Activated CD4-positive, alpha-beta T cell treated with anti-CD3 and anti-CD28 coated beads for 36 hours (primary cell): ENCODE measurements at regions not wholly inside any gene's neighbourhood (a gene's known extent, or its start where the extent isn't known, plus 50 kb on each side); places are given as distances from the start of the nearest gene placed in this dataset.

Experiments used
- ATAC-seq: fragments of 200-7000 bp; cut with Tn5 transposase; one replicate; pipeline ENCODE4 v1.10.0; 2021; ENCODE audit warnings: mild to moderate bottlenecking, moderate library complexity
- CTCF ChIA-PET: fragments of 350-600 bp; sonication (Branson Sonifier 250); formaldehyde crosslinking; loops from one replicate; lab custom pipeline; 2021; ENCODE audit warnings: antibody characterized with exemption; lab: Charles Lee
- POLR2A ChIA-PET: fragments of 350-600 bp; sonication (Branson Sonifier 250); formaldehyde crosslinking; loops from one replicate; lab custom pipeline; 2021; ENCODE audit warnings: antibody characterized with exemption, inconsistent platforms; lab: Charles Lee
- DNase-seq: peaks from one replicate; pipeline ENCODE4 v3.0.0-alpha.2; 2020
- H3K27ac Mint-ChIP-seq: one replicate; pipeline ENCODE4 v1.8.0; 2021; ENCODE audit warnings: mixed read lengths
- H3K27me3 Mint-ChIP-seq: one replicate; pipeline ENCODE4 v1.8.0; 2021; ENCODE audit warnings: mixed read lengths
- H3K36me3 Mint-ChIP-seq: one replicate; pipeline ENCODE4 v1.8.0; 2021; ENCODE audit warnings: low read depth, mixed read lengths
- H3K4me1 Mint-ChIP-seq: one replicate; pipeline ENCODE4 v1.8.0; 2021; ENCODE audit warnings: mixed read lengths
- H3K4me3 Mint-ChIP-seq: one replicate; pipeline ENCODE4 v1.8.0; 2021; ENCODE audit warnings: mild to moderate bottlenecking, moderate library complexity, mixed read lengths
- H3K9me3 Mint-ChIP-seq: one replicate; pipeline ENCODE4 v1.8.0; 2021; ENCODE audit warnings: low read depth, mixed read lengths
- intact Hi-C, 2 experiments: fragments of 100-400 bp; cut with DNase I in 1 of 2; cut with micrococcal nuclease in 1 of 2; formaldehyde crosslinking; loops; one replicate each; pipeline versions ENCODE4 v1.14.2 to v1.15.1; 2022 to 2024; cut with DNase I, micrococcal nuclease

- POLR2A ChIA-PET: no interaction called here
- DNase-seq (no peak), ATAC-seq (no peak)
- CTCF ChIA-PET: interaction anchor here (0.7 kb wide), 1 partner anchor 256 kb away, joined by 3 read pairs; no protein-coding TSS in a partner anchor
- intact Hi-C loops: no loop called here
- H3K9me3 Mint-ChIP-seq: no peaks in the 10 kb centered on the region
- no peaks in the 10 kb centered on the region for H3K4me1 Mint-ChIP-seq
- H3K27ac Mint-ChIP-seq: no peak overlapping the region
- H3K27me3 Mint-ChIP-seq: peaks cover 12% of the 10 kb centered on the region
- no peak overlapping the region for H3K4me3 Mint-ChIP-seq
- no peaks in the 10 kb centered on the region for H3K36me3 Mint-ChIP-seq
Measured at GRCh38 chr5:61701877-61702602, 370.0 kb downstream of the ZSWIM6 start.

- Mint-ChIP-seq H3K27ac (no peak overlapping the region), H3K36me3 (no peaks in the 10 kb centered on the region), H3K9me3 (no peaks in the 10 kb centered on the region), H3K4me1 (no peaks in the 10 kb centered on the region), H3K27me3 (peaks cover 12% of the 10 kb centered on the region), H3K4me3 (no peak overlapping the region)
- CTCF ChIA-PET: no interaction called here
- POLR2A ChIA-PET: no interaction called here
- intact Hi-C loops: no loop called here
- ATAC-seq: no peak
- no peak for DNase-seq
Measured at GRCh38 chr5:61702784-61703183, 370.7 kb downstream of the ZSWIM6 start.

GRCh38 chr5:61704289-61704688 is 372.2 kb downstream of the ZSWIM6 start:
- intact Hi-C loops: no loop called here
- DNase-seq (no peak), ATAC-seq (no peak)
- peaks cover 14% of the 10 kb centered on the region for H3K27me3 Mint-ChIP-seq
- peaks cover 1% of the 10 kb centered on the region for H3K9me3 Mint-ChIP-seq
- no peaks in the 10 kb centered on the region for H3K36me3 Mint-ChIP-seq
- no peak overlapping the region for H3K27ac Mint-ChIP-seq
- no peaks in the 10 kb centered on the region for H3K4me1 Mint-ChIP-seq
- H3K4me3 Mint-ChIP-seq: no peak overlapping the region
- ChIA-PET CTCF (no interaction called here), POLR2A (no interaction called here)

GRCh38 chr5:61706751-61707150 is 374.7 kb downstream of the ZSWIM6 start:
- Mint-ChIP-seq H3K4me3 (no peak overlapping the region), H3K27me3 (peaks cover 15% of the 10 kb centered on the region), H3K27ac (no peak overlapping the region), H3K4me1 (no peaks in the 10 kb centered on the region), H3K36me3 (no peaks in the 10 kb centered on the region), H3K9me3 (peaks cover 8% of the 10 kb centered on the region)
- DNase-seq: no peak
- ChIA-PET CTCF (interaction anchor here (0.7 kb wide), 1 partner anchor 14 kb away, joined by 3 read pairs; no protein-coding TSS in a partner anchor), POLR2A (no interaction called here)
- intact Hi-C loops: no loop called here
- ATAC-seq: no peak

GRCh38 chr5:61719124-61719523 is 387.1 kb downstream of the ZSWIM6 start:
- intact Hi-C loops: no loop called here
- Mint-ChIP-seq H3K9me3 (peaks cover 6% of the 10 kb centered on the region), H3K4me3 (no peak overlapping the region), H3K27ac (no peak overlapping the region), H3K4me1 (no peaks in the 10 kb centered on the region), H3K27me3 (peaks cover 6% of the 10 kb centered on the region), H3K36me3 (no peaks in the 10 kb centered on the region)
- ATAC-seq (no peak), DNase-seq (no peak)
- CTCF ChIA-PET: no interaction called here
- POLR2A ChIA-PET: no interaction called here

- DNase-seq (no peak), ATAC-seq (no peak)
- intact Hi-C loops: no loop called here
- Mint-ChIP-seq H3K27me3 (peaks cover 8% of the 10 kb centered on the region), H3K9me3 (peaks cover 6% of the 10 kb centered on the region), H3K4me1 (no peaks in the 10 kb centered on the region), H3K27ac (no peak overlapping the region), H3K4me3 (no peak overlapping the region), H3K36me3 (no peaks in the 10 kb centered on the region)
- ChIA-PET POLR2A (no interaction called here), CTCF (interaction anchor here (0.6 kb wide), 1 partner anchor 14 kb away, joined by 3 read pairs; no protein-coding TSS in a partner anchor)
Measured at GRCh38 chr5:61720829-61721228, 388.8 kb downstream of the ZSWIM6 start.

GRCh38 chr5:61724102-61724501 is 392.0 kb downstream of the ZSWIM6 start:
- ATAC-seq (no peak), DNase-seq (no peak)
- peaks cover 6% of the 10 kb centered on the region for H3K9me3 Mint-ChIP-seq
- H3K27ac Mint-ChIP-seq: no peak overlapping the region
- no peak overlapping the region for H3K4me3 Mint-ChIP-seq
- CTCF ChIA-PET: no interaction called here
- POLR2A ChIA-PET: no interaction called here
- H3K36me3 Mint-ChIP-seq: no peaks in the 10 kb centered on the region
- intact Hi-C loops: no loop called here
- H3K4me1 Mint-ChIP-seq: no peaks in the 10 kb centered on the region
- peaks cover 4% of the 10 kb centered on the region for H3K27me3 Mint-ChIP-seq

- CTCF ChIA-PET: interaction anchor here (0.6 kb wide), 1 partner anchor 219 kb away, joined by 3 read pairs; no protein-coding TSS in a partner anchor
- intact Hi-C loops: no loop called here
- H3K9me3 Mint-ChIP-seq: no peaks in the 10 kb centered on the region
- no peak overlapping the region for H3K27ac Mint-ChIP-seq
- no peak for ATAC-seq
- H3K4me1 Mint-ChIP-seq: no peaks in the 10 kb centered on the region
- no peaks in the 10 kb centered on the region for H3K36me3 Mint-ChIP-seq
- no peak overlapping the region for H3K4me3 Mint-ChIP-seq
- POLR2A ChIA-PET: no interaction called here
- peaks cover 15% of the 10 kb centered on the region for H3K27me3 Mint-ChIP-seq
- DNase-seq: no peak
Measured at GRCh38 chr5:61728287-61728686, 396.2 kb downstream of the ZSWIM6 start.

- CTCF ChIA-PET: no interaction called here
- no peaks in the 10 kb centered on the region for H3K9me3 Mint-ChIP-seq
Measured at GRCh38 chr5:61730866-61731265, 398.8 kb downstream of the ZSWIM6 start.

GRCh38 chr5:61731267-61731945 is 399.3 kb downstream of the ZSWIM6 start:
- H3K4me3 Mint-ChIP-seq: no peak overlapping the region
- ChIA-PET CTCF (no interaction called here), POLR2A (no interaction called here)
- no peaks in the 10 kb centered on the region for H3K36me3 Mint-ChIP-seq
- ATAC-seq: no peak
- DNase-seq: no peak
- H3K27me3 Mint-ChIP-seq: peaks cover 11% of the 10 kb centered on the region
- intact Hi-C loops: no loop called here
- no peak overlapping the region for H3K27ac Mint-ChIP-seq
- H3K9me3 Mint-ChIP-seq: no peaks in the 10 kb centered on the region
- no peaks in the 10 kb centered on the region for H3K4me1 Mint-ChIP-seq

More at GRCh38 chr5:61730866-61731265, 398.8 kb downstream of the ZSWIM6 start:
- Mint-ChIP-seq H3K36me3 (no peaks in the 10 kb centered on the region), H3K4me3 (no peak overlapping the region), H3K27me3 (peaks cover 13% of the 10 kb centered on the region), H3K4me1 (no peaks in the 10 kb centered on the region), H3K27ac (no peak overlapping the region)
- DNase-seq (no peak), ATAC-seq (no peak)
- POLR2A ChIA-PET: no interaction called here
- intact Hi-C loops: no loop called here

- H3K4me1 Mint-ChIP-seq: no peaks in the 10 kb centered on the region
- no peak overlapping the region for H3K4me3 Mint-ChIP-seq
- no peak for DNase-seq
- peaks cover 11% of the 10 kb centered on the region for H3K27me3 Mint-ChIP-seq
- POLR2A ChIA-PET: no interaction called here
- CTCF ChIA-PET: no interaction called here
- H3K36me3 Mint-ChIP-seq: no peaks in the 10 kb centered on the region
- ATAC-seq: no peak
- no peak overlapping the region for H3K27ac Mint-ChIP-seq
- no peaks in the 10 kb centered on the region for H3K9me3 Mint-ChIP-seq
- intact Hi-C loops: no loop called here
Measured at GRCh38 chr5:61731946-61732314, 399.9 kb downstream of the ZSWIM6 start.

GRCh38 chr5:61732369-61732768 is 400.3 kb downstream of the ZSWIM6 start:
- H3K4me3 Mint-ChIP-seq: no peak overlapping the region
- no peaks in the 10 kb centered on the region for H3K9me3 Mint-ChIP-seq
- CTCF ChIA-PET: no interaction called here
- H3K36me3 Mint-ChIP-seq: no peaks in the 10 kb centered on the region
- no peak overlapping the region for H3K27ac Mint-ChIP-seq
- peaks cover 11% of the 10 kb centered on the region for H3K27me3 Mint-ChIP-seq
- H3K4me1 Mint-ChIP-seq: no peaks in the 10 kb centered on the region
- ATAC-seq: no peak
- intact Hi-C loops: no loop called here
- DNase-seq: no peak
- POLR2A ChIA-PET: no interaction called here
